Central memory CD8-positive, alpha-beta T cell (primary cell): ENCODE measurements at regions not wholly inside any gene's neighbourhood (a gene's known extent, or its start where the extent isn't known, plus 50 kb on each side); places are given as distances from the start of the nearest gene placed in this dataset.
"Not testable (repeated sequence)": the region's sequence is repeated elsewhere in the genome, so short reads cannot be mapped to it uniquely, and the experiment has no call there.

Source experiments
- ATAC-seq: fragments of 150-1000 bp; cut with Tn5 transposase; replicated peaks from 2 replicates; pipeline ENCODE4 v1.10.0; 2022; ENCODE audit warnings: mild to moderate bottlenecking, moderate FRiP score, moderate number of reproducible peaks; ENCODE audit not compliant: poor library complexity, severe bottlenecking; ENCODE audit errors: extremely low read depth
- DNase-seq, 2 donors: peaks; one replicate each; pipeline ENCODE4 v3.0.0; 2021; ENCODE audit warnings: low spot score in 2 of 2
- H3K27ac Mint-ChIP-seq: one replicate; pipeline ENCODE4 v1.8.0; 2022; ENCODE audit warnings: low read depth, mild to moderate bottlenecking, moderate library complexity, mixed read lengths
- H3K27me3 Mint-ChIP-seq: one replicate; pipeline ENCODE4 v1.8.0; 2022; ENCODE audit warnings: mixed read lengths
- H3K36me3 Mint-ChIP-seq: one replicate; pipeline ENCODE4 v1.8.0; 2022; ENCODE audit warnings: mild to moderate bottlenecking, moderate library complexity, mixed read lengths; ENCODE audit not compliant: insufficient read depth
- H3K4me1 Mint-ChIP-seq: one replicate; pipeline ENCODE4 v1.8.0; 2022; ENCODE audit warnings: mixed read lengths
- H3K4me3 Mint-ChIP-seq: one replicate; pipeline ENCODE4 v1.8.0; 2022; ENCODE audit warnings: mild to moderate bottlenecking, moderate library complexity, mixed read lengths
- H3K9me3 Mint-ChIP-seq: one replicate; pipeline ENCODE4 v1.8.0; 2022; ENCODE audit warnings: mixed read lengths

- DNase-seq (no peak), ATAC-seq (no peak)
- Mint-ChIP-seq H3K27ac (no peak overlapping the region), H3K9me3 (no peaks in the 10 kb centered on the region), H3K4me3 (no peak overlapping the region), H3K4me1 (no peaks in the 10 kb centered on the region), H3K36me3 (no peaks in the 10 kb centered on the region), H3K27me3 (peaks cover 9% of the 10 kb centered on the region)
Observed at GRCh38 chr15:38991126-38991525, 426.5 kb upstream of the RASGRP1 start.

- no peak overlapping the region for H3K27ac Mint-ChIP-seq
- peaks cover 15% of the 10 kb centered on the region for H3K27me3 Mint-ChIP-seq
- no peaks in the 10 kb centered on the region for H3K4me1 Mint-ChIP-seq
- no peaks in the 10 kb centered on the region for H3K9me3 Mint-ChIP-seq
- DNase-seq (no peak), ATAC-seq (no peak)
- H3K36me3 Mint-ChIP-seq, result no peaks in the 10 kb centered on the region
- no peak overlapping the region for H3K4me3 Mint-ChIP-seq
Observed at GRCh38 chr15:38991701-38992100, 427.1 kb upstream of the RASGRP1 start.

- no peaks in the 10 kb centered on the region for H3K36me3 Mint-ChIP-seq
- no peaks in the 10 kb centered on the region for H3K4me1 Mint-ChIP-seq
- no peaks in the 10 kb centered on the region for H3K9me3 Mint-ChIP-seq
- H3K4me3 Mint-ChIP-seq, result no peak overlapping the region
- no peak overlapping the region for H3K27ac Mint-ChIP-seq
- H3K27me3 Mint-ChIP-seq, result peaks cover 16% of the 10 kb centered on the region
- no peak for ATAC-seq
- DNase-seq, result no peak
Observed at GRCh38 chr15:38992506-38992905, 427.9 kb upstream of the RASGRP1 start.

- no peak for ATAC-seq
- H3K4me1 Mint-ChIP-seq, result no peaks in the 10 kb centered on the region
- no peaks in the 10 kb centered on the region for H3K9me3 Mint-ChIP-seq
- peaks cover 16% of the 10 kb centered on the region for H3K27me3 Mint-ChIP-seq
- H3K27ac Mint-ChIP-seq, result no peak overlapping the region
- no peaks in the 10 kb centered on the region for H3K36me3 Mint-ChIP-seq
- DNase-seq, result no peak
- H3K4me3 Mint-ChIP-seq, result no peak overlapping the region
Observed at GRCh38 chr15:38992930-38993329, 428.3 kb upstream of the RASGRP1 start.

- no peak overlapping the region for H3K4me3 Mint-ChIP-seq
- H3K4me1 Mint-ChIP-seq, result no peaks in the 10 kb centered on the region
- ATAC-seq (no peak), DNase-seq (no peak)
- H3K36me3 Mint-ChIP-seq, result no peaks in the 10 kb centered on the region
- H3K27me3 Mint-ChIP-seq, result peaks cover 16% of the 10 kb centered on the region
- H3K27ac Mint-ChIP-seq, result no peak overlapping the region
- H3K9me3 Mint-ChIP-seq, result no peaks in the 10 kb centered on the region
Observed at GRCh38 chr15:38994310-38994709, 429.7 kb upstream of the RASGRP1 start.

GRCh38 chr15:38996111-38996631, 431.6 kb upstream of the RASGRP1 start:
- H3K4me3 Mint-ChIP-seq, result no peak overlapping the region
- peaks cover 26% of the 10 kb centered on the region for H3K27me3 Mint-ChIP-seq
- H3K4me1 Mint-ChIP-seq, result no peaks in the 10 kb centered on the region
- ATAC-seq (no peak), DNase-seq (no peak)
- peaks cover 2% of the 10 kb centered on the region for H3K36me3 Mint-ChIP-seq
- no peak overlapping the region for H3K27ac Mint-ChIP-seq
- H3K9me3 Mint-ChIP-seq, result peaks cover 5% of the 10 kb centered on the region

GRCh38 chr15:38997841-38998240, 433.2 kb upstream of the RASGRP1 start:
- Mint-ChIP-seq H3K36me3 (peaks cover 2% of the 10 kb centered on the region), H3K27me3 (peaks cover 31% of the 10 kb centered on the region), H3K4me3 (no peak overlapping the region), H3K27ac (no peak overlapping the region), H3K4me1 (no peaks in the 10 kb centered on the region), H3K9me3 (peaks cover 6% of the 10 kb centered on the region)
- no peak for ATAC-seq
- no peak for DNase-seq

- Mint-ChIP-seq H3K4me1 (no peaks in the 10 kb centered on the region), H3K4me3 (no peak overlapping the region), H3K36me3 (peaks cover 2% of the 10 kb centered on the region), H3K27me3 (peaks cover 40% of the 10 kb centered on the region), H3K9me3 (peaks cover 12% of the 10 kb centered on the region), H3K27ac (no peak overlapping the region)
- no peak for DNase-seq
- ATAC-seq, result no peak
Observed at GRCh38 chr15:39000008-39000734, 435.6 kb upstream of the RASGRP1 start.

GRCh38 chr15:39009740-39010139, 445.1 kb upstream of the RASGRP1 start:
- no peak for ATAC-seq

GRCh38 chr15:39011066-39011465, 446.5 kb upstream of the RASGRP1 start:
- peaks cover 11% of the 10 kb centered on the region for H3K27me3 Mint-ChIP-seq
- not testable (repeated sequence) for DNase-seq, H3K4me1 Mint-ChIP-seq, H3K36me3 Mint-ChIP-seq, H3K27ac Mint-ChIP-seq, ATAC-seq, H3K4me3 Mint-ChIP-seq
- H3K9me3 Mint-ChIP-seq, result peaks cover 15% of the 10 kb centered on the region

More at GRCh38 chr15:39009740-39010139, 445.1 kb upstream of the RASGRP1 start:
- H3K9me3 Mint-ChIP-seq, result peaks cover 15% of the 10 kb centered on the region
- H3K4me1 Mint-ChIP-seq, result no peaks in the 10 kb centered on the region
- H3K36me3 Mint-ChIP-seq, result no peaks in the 10 kb centered on the region
- no peak overlapping the region for H3K4me3 Mint-ChIP-seq
- no peak overlapping the region for H3K27ac Mint-ChIP-seq
- peaks cover 11% of the 10 kb centered on the region for H3K27me3 Mint-ChIP-seq
- no peak for DNase-seq

GRCh38 chr15:39013262-39013661, 448.6 kb upstream of the RASGRP1 start:
- peaks cover 15% of the 10 kb centered on the region for H3K9me3 Mint-ChIP-seq
- H3K27me3 Mint-ChIP-seq, result peaks cover 15% of the 10 kb centered on the region
- no peak overlapping the region for H3K4me3 Mint-ChIP-seq
- H3K27ac Mint-ChIP-seq, result no peak overlapping the region
- no peaks in the 10 kb centered on the region for H3K4me1 Mint-ChIP-seq
- DNase-seq (no peak), ATAC-seq (no peak)
- H3K36me3 Mint-ChIP-seq, result no peaks in the 10 kb centered on the region

- Mint-ChIP-seq H3K4me1 (no peaks in the 10 kb centered on the region), H3K36me3 (no peaks in the 10 kb centered on the region), H3K9me3 (peaks cover 15% of the 10 kb centered on the region), H3K27ac (no peak overlapping the region), H3K27me3 (peaks cover 29% of the 10 kb centered on the region), H3K4me3 (no peak overlapping the region)
- ATAC-seq, result no peak
- no peak for DNase-seq
Observed at GRCh38 chr15:39014682-39015081, 450.1 kb upstream of the RASGRP1 start.

GRCh38 chr15:39016706-39017105, 452.1 kb upstream of the RASGRP1 start:
- Mint-ChIP-seq H3K27ac (no peak overlapping the region), H3K27me3 (peaks cover 18% of the 10 kb centered on the region), H3K4me3 (no peak overlapping the region), H3K36me3 (no peaks in the 10 kb centered on the region), H3K4me1 (no peaks in the 10 kb centered on the region), H3K9me3 (no peaks in the 10 kb centered on the region)
- DNase-seq (no peak), ATAC-seq (no peak)
